ENCODE measurements at regions not wholly inside any gene's neighbourhood (a gene's known extent, or its start where the extent isn't known, plus 50 kb on each side); places are given as distances from the start of the nearest gene placed in this dataset.

GRCh38 chr4:11640584-11640983 lies 211.9 kb upstream of the HS3ST1 start:
- H3K27ac ChIP-seq, result no peak overlapping the region
- H3K4me3 ChIP-seq, result no peak overlapping the region
- no peak for DNase-seq
- H3K27me3 ChIP-seq (replicated peaks in 1 of 7), result no peaks in the 10 kb centered on the region
- no peaks in the 10 kb centered on the region for H3K4me1 ChIP-seq
- intact Hi-C loops (cut with DNase I; ENCODE audit: low total_unique reads), result no loop called here
- no peaks in the 10 kb centered on the region for H3K36me3 ChIP-seq
- H3K9me3 ChIP-seq, result peaks cover 0 to 19% (median 2%) of the 10 kb centered on the region in 8 donors
- TF ChIP-seq CTCF (IDR thresholded peaks at IDR 0.05 in 8 of 11, conservative IDR thresholded peaks at IDR 0.05 in 3 of 11) (no peak), POLR2A (IDR thresholded peaks at IDR 0.05) (no peak), POLR2AphosphoS5 (IDR thresholded peaks at IDR 0.05) (no peak)
- 73 to 81% (median 75%) methylated on average over 2 of the region's 2 CpGs for WGBS, 5 donors

- intact Hi-C loops (cut with DNase I; ENCODE audit: low total_unique reads), result no loop called here
- Histone ChIP-seq H3K9me3 (peaks cover 0 to 17% (median 0%) of the 10 kb centered on the region in 8 donors), H3K27ac (no peak overlapping the region), H3K36me3 (no peaks in the 10 kb centered on the region), H3K4me3 (no peak overlapping the region), H3K27me3 (replicated peaks in 1 of 7) (no peaks in the 10 kb centered on the region), H3K4me1 (no peaks in the 10 kb centered on the region)
- 66 to 91% (median 70%) methylated on average over 4 of the region's 4 CpGs for WGBS, 5 donors
- TF ChIP-seq POLR2AphosphoS5 (IDR thresholded peaks at IDR 0.05) (no peak), CTCF (IDR thresholded peaks at IDR 0.05 in 8 of 11, conservative IDR thresholded peaks at IDR 0.05 in 3 of 11) (no peak), POLR2A (IDR thresholded peaks at IDR 0.05) (no peak)
- no peak for DNase-seq
Observed at GRCh38 chr4:11636551-11636950, 207.9 kb upstream of the HS3ST1 start.

- WGBS, 5 donors, result 77 to 93% (median 82%) methylated on average over 3 of the region's 3 CpGs
- intact Hi-C loops (cut with DNase I; ENCODE audit: low total_unique reads), result no loop called here
- Histone ChIP-seq H3K27ac (no peak overlapping the region), H3K9me3 (peaks cover 0 to 17% (median 0%) of the 10 kb centered on the region in 8 donors), H3K36me3 (no peaks in the 10 kb centered on the region), H3K4me1 (no peaks in the 10 kb centered on the region), H3K27me3 (replicated peaks in 1 of 7) (no peaks in the 10 kb centered on the region), H3K4me3 (no peak overlapping the region)
- TF ChIP-seq CTCF (IDR thresholded peaks at IDR 0.05 in 8 of 11, conservative IDR thresholded peaks at IDR 0.05 in 3 of 11), result no peak
- no peak for TF ChIP-seq POLR2A (IDR thresholded peaks at IDR 0.05)
- no peak for TF ChIP-seq POLR2AphosphoS5 (IDR thresholded peaks at IDR 0.05)
- no peak for DNase-seq
Observed at GRCh38 chr4:11636031-11636430, 207.3 kb upstream of the HS3ST1 start.

- WGBS, 5 donors, result 84 to 89% (median 86%) methylated on average over 2 of the region's 2 CpGs
- Histone ChIP-seq H3K27ac (no peak overlapping the region), H3K27me3 (replicated peaks in 1 of 7) (no peaks in the 10 kb centered on the region), H3K4me3 (no peak overlapping the region), H3K36me3 (no peaks in the 10 kb centered on the region), H3K4me1 (no peaks in the 10 kb centered on the region), H3K9me3 (peaks cover 0 to 17% (median 0%) of the 10 kb centered on the region in 8 donors)
- intact Hi-C loops (cut with DNase I; ENCODE audit: low total_unique reads), result no loop called here
- TF ChIP-seq POLR2A (IDR thresholded peaks at IDR 0.05) (no peak), POLR2AphosphoS5 (IDR thresholded peaks at IDR 0.05) (no peak), CTCF (IDR thresholded peaks at IDR 0.05 in 8 of 11, conservative IDR thresholded peaks at IDR 0.05 in 3 of 11) (no peak)
- DNase-seq, result no peak
Observed at GRCh38 chr4:11635342-11635741, 206.6 kb upstream of the HS3ST1 start.
